Cardiac fibroblast (primary cell): ENCODE measurements at regions not wholly inside any gene's neighbourhood (a gene's known extent, or its start where the extent isn't known, plus 50 kb on each side); places are given as distances from the start of the nearest gene placed in this dataset.
A peak's percentile ranks its signal among the peaks of the same experiment; 100 is the strongest.
"Not testable (repeated sequence)": the region's sequence is repeated elsewhere in the genome, so short reads cannot be mapped to it uniquely, and the experiment has no call there.

ENCODE experiments used
- DNase-seq, 2 donors: peaks; one replicate each; pipeline versions ENCODE4 v3.0.0 to v3.0.0-alpha.2; 2010; ENCODE audit warnings: low read depth in 2 of 2
- H3K4me3 ChIP-seq, 2 donors: replicated peaks in 1 of 2; 1 replicate in 1 of 2; 2 replicates in 1 of 2; pipeline ENCODE4 v1.5.1; 2011; ENCODE audit warnings: low read depth in 2 of 2, low read length in 2 of 2, mild to moderate bottlenecking in 2 of 2, moderate library complexity in 1 of 2
- TF ChIP-seq, protein P1 (sequence below): IDR thresholded peaks from one replicate; pipeline ENCODE4 v1.5.1; 2011; ENCODE audit warnings: low read depth, mild to moderate bottlenecking, low read length, inconsistent platforms

DNA sequence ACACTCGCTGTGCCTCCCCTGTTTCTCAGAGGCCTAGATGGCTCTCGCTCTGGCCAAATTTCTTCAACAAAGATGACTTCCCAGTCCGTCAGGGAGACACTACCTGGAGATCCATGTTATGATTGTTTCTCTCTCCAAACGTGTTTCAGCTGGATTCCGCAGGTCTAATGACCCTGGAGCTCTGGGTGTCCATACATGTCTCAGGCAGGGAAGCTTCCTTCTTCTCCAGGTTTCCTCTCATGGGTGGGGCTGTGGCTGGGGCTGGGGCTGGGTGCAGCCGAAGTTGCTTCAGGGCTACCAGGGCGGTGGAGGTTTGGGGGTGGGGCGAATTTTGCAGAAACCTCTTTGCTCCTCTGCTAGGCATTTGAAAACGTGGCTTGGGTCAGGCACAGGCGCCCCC, 361.8 kb upstream of the ZNF337 start:
- H3K4me3 ChIP-seq, DNase-seq: not testable (repeated sequence)

DNA sequence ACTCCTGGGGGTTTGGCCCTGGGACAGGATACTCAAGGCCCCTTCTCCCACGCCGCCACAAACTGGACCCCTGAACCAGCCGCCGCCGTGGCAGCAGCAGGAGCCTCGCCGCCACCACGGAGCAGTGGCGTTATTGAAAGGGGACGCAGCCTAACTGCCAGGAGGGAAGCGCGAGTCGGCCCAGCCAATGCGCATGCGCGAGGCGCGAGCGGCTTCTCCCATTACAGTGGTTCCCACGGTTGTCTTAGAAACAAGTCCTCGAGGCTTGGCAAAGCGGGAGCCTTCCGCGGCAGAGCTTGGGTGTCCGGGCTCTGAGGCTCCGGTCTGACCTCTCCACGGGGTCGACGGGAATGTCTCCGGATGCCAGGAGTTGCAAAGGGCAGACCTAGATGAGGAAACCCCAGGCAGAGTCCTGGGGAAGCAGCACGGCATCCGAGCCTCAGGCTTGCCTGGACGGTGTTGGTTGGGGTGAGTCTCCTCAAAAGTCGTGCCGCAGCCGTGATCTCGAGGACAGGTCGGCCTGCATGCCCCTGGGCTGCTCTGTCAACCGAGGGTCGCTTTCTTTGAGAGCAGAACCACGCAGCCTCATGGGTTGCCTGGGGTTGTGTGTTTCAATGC, 360.6 kb upstream of the ZNF337 start:
- H3K4me3 ChIP-seq = not testable (repeated sequence)

DNA sequence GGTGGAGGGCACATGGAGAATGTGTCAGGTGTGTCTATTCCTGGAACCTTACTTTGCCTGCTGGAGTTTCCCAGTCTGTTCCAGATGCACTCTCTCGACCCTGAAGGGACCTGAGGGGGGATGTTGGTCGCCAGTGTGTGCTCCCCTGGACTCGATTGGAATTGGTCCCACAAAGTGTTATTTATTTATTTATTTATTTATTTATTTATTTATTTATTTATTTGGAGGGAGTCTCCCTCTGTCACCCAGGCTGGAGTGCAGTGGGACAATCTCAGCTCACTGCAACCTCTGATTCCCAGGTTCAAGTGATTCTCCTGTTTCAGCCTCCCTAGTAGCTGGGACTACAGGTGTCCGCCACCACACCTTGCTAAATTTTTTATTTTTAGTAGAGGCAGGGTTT, 329.1 kb upstream of the ZNF337 start:
- not testable (repeated sequence) for DNase-seq, H3K4me3 ChIP-seq

More for the DNA sequence above, 360.6 kb upstream of the ZNF337 start:
- not testable (repeated sequence) for DNase-seq

DNA sequence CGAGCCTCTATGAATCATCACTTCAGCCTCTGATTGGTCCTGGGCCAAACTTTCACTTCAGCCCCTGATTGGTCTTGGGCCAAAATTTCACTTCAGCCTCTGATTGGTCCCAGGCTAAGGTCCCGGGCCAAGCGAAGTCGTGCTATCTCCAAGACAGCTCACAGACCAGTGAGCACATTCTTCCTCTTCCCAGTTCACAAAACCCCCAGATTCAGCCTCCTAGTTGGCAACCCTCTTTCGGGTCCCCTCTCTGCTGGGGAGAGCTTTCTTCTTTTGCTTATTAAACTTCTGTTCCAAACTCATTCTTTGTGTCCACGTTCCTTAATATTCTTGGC, 314.3 kb upstream of the ZNF337 start:
- DNase-seq, H3K4me3 ChIP-seq: not testable (repeated sequence)

DNA sequence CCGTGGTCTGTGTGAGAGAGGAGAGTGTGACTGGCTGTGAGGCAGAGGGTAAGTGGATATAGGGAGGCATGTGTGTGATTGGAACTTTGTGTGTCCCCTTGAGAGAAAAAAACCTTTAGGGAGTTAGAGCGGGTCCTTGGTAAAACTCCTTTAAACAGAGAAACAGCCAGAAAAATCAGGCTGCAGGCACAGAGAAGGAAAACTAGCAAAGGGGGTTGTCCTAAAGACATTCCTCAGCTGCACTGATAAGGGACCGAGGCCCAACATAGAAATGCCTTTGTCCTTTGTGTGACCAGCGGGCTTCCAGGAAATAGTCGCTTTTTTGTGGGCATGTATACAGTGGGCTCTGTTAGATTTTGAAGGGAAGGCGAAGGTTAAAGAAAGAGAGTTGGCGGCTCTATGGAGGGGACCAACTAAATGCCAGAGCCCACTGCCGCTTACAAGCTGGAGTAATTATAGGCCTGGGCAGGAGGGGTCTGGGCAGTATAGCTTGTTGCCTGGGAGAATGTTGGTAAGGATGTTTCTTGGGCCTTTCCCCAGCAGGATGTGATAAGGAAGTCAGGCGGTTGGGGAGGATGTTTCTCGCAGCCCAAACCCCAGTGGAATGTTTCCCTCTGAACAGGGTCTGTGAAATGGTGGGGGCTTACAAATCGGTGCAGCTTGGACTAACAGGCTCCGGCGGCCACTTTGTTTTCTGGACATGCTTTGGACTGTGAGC, 313.7 kb upstream of the ZNF337 start:
- H3K4me3 ChIP-seq = peak overlapping the region; percentile 63

DNA sequence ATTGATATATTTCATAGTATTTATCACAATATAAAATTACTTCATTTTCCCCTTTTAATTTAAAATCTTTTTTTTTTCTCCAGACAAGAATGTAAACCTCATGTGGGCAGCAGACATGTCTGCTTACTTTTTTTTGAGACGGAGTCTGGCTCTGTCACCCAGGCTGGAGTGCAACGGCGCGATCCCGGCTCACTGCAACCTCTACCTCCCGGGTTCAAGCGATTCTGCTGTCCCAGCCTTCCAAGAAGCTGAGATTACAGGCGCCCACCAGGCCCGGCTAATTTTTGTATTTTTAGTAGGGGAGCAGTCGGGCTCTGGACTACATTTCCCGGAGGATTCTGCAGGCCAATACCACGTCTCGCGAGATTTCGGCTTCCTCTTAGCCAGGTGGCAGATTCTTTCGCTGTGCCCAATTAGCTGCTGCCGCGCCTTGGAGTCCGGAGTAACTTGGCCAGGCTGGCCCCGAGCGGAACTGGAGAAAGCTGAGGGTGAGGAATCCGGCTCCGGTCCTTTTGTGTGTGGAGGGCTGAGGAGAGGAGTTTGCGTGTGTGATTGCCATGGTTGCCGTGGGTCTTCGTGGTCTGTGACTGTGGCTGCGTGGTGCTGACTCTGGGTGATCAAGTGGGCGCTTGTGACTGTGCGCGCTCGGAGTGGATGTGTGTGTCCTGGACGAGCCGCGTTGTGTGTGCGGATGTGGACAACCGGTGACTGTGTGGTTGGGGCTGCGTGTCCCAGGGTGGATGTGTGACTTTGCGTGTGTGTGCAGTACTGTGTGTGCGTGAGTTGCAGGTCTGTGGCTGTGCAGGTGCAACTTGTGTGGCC, 313.0 kb upstream of the ZNF337 start:
- H3K4me3 ChIP-seq = peak overlapping the region; percentile 63
- DNase-seq = peak; percentile 96

More for the DNA sequence above, 313.7 kb upstream of the ZNF337 start:
- DNase-seq = peak; percentile 30 to 54

DNA sequence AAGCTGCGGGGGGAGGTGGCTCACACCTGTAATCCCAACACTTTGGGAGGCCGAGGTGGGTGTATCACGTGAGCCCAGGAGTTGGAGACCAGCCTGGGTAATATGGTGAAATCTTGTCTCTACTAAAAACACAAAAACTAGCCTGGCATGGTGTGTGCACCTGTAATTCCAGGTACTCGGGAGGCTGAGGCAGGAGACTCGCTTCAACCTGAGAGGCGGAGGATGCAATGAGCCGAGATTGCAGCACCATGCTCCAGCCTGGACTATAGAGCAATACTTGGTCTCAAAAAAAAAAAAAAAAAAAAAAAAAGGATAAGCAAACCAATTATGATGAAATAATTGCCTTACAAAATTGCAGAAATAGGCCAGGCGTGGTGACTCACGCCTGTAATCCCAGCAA, 311.4 kb upstream of the ZNF337 start:
- DNase-seq, H3K4me3 ChIP-seq: not testable (repeated sequence)

DNA sequence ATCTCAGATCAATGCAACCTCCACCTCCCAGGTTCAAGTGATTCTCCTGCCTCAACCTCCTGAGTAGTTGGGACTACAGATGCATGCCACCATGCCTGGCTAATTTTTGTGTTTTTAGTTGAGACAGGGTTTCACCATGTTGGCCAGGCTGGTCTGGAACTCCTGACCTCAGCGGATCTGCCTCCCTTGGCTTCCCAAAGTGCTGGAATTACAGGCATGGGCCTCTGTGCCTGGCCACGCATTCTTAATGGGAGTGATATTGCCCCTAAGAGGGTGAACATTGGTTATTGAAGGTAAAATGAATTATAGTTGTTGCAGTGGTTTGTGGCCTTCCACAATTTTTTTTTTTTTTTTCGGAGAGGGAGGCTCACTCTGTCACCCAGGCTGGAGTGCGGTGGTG, 309.5 kb upstream of the ZNF337 start:
- DNase-seq, H3K4me3 ChIP-seq: not testable (repeated sequence)

DNA sequence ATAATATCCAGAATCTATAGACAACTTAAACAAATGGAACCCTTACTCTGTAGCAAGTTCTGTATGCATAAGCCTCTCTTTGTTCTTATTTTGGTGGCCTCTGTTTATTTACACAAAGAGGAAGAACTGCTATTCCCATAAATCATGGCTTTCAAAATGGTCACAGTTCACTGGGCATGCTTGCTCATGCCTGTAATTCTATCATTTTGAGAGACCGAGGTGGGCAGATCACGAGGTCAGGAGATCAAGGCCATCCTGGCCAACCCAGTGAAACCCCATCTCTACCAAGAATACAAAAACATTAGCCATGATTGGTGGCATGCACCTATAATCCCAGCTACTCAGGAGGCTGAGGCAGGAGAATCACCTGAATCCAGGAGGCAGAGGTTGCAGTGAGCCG, 307.3 kb upstream of the ZNF337 start:
- DNase-seq, H3K4me3 ChIP-seq: not testable (repeated sequence)

DNA sequence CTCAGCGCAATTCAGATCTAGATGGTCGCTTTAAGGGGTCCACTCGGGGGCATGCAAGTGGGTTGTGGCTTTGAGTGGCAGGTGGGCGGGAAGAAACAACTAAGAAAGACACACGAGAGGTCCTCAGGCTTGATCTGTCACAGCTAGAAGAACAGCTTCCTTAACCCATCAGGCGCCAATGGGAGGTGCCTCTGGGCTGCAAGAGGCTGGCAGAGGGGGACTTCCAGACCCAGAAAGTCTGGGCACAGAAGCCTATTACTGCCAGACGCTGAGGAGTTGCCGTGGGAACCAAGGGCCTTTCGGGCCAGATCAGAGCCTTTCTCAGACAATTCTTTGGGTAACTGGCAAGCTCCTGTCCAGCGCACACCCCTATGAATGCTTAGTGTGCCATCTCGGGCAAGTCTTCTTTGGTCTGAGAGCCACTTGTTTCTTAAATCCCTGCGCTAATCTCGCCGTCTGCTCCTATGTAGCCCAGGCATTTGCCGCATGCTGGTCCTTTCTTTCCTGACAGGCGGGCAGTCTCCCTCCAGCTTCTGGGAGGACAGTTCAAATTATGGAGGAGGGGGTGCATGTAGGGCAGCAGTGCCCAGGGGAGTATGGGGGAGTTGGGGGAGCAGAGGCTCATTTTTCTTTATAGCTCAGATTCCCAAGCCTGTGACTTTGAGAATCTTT, 300.9 kb upstream of the ZNF337 start:
- not testable (repeated sequence) for DNase-seq, H3K4me3 ChIP-seq

DNA sequence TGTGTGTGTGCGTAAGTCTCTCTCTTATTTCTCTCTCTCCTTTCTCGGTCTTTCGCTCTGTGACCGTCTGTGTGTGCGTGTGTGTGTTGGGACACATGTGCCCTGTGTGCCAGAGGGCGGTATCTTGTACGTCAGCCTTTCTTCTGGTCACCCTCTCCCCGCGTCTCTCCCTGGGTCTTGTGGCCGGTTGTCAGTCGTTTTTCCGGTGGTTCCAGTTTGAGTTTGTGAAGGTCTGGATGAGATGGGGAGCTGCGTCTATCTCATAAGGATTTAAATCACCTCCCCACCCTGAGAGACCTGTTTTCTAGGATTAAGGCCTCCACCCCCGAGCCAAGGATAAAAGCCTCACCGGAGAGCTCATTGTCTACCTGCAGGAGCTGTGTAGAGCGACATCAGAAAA, 295.5 kb upstream of the ZNF337 start:
- no peak for DNase-seq
- TF ChIP-seq, protein P1, sequence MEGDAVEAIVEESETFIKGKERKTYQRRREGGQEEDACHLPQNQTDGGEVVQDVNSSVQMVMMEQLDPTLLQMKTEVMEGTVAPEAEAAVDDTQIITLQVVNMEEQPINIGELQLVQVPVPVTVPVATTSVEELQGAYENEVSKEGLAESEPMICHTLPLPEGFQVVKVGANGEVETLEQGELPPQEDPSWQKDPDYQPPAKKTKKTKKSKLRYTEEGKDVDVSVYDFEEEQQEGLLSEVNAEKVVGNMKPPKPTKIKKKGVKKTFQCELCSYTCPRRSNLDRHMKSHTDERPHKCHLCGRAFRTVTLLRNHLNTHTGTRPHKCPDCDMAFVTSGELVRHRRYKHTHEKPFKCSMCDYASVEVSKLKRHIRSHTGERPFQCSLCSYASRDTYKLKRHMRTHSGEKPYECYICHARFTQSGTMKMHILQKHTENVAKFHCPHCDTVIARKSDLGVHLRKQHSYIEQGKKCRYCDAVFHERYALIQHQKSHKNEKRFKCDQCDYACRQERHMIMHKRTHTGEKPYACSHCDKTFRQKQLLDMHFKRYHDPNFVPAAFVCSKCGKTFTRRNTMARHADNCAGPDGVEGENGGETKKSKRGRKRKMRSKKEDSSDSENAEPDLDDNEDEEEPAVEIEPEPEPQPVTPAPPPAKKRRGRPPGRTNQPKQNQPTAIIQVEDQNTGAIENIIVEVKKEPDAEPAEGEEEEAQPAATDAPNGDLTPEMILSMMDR = no peak
- H3K4me3 ChIP-seq = no peak overlapping the region

DNA sequence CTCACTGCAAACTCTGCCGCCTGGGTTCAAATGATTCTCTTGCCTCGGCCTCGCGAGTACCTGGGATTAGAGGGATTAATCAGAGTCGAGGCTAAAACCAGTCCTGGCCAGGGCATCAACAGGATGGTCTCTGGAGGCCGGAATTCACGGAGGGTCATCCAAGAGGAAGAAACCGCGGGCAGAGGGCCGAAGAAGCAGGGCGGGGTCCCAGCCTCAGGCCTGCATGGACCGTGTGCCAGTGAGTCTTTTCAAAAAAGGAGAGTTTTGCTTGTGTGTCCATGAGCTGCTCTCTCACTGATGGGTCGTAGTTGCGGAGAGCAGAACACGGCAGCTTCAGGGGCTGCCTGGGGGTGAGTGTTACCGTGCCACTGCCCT, 295.1 kb upstream of the ZNF337 start:
- no peak for DNase-seq
- TF ChIP-seq, protein P1 = no peak
- H3K4me3 ChIP-seq = no peak overlapping the region
